HG02970 (cell line): ENCODE measurements at regions not wholly inside any gene's neighbourhood (a gene's known extent, or its start where the extent isn't known, plus 50 kb on each side); places are given as distances from the start of the nearest gene placed in this dataset.

ENCODE experiments used
- ATAC-seq: cut with Tn5 transposase; IDR thresholded peaks from one replicate; pipeline ENCODE4 v1.9.1; 2021; ENCODE audit warnings: mild to moderate bottlenecking, moderate library complexity, moderate number of reproducible peaks; ENCODE audit not compliant: unreplicated experiment, low FRiP score

GRCh38 chr4:31086756-31087330, 366.7 kb downstream of the PCDH7 start:
- ATAC-seq: no peak

DNA sequence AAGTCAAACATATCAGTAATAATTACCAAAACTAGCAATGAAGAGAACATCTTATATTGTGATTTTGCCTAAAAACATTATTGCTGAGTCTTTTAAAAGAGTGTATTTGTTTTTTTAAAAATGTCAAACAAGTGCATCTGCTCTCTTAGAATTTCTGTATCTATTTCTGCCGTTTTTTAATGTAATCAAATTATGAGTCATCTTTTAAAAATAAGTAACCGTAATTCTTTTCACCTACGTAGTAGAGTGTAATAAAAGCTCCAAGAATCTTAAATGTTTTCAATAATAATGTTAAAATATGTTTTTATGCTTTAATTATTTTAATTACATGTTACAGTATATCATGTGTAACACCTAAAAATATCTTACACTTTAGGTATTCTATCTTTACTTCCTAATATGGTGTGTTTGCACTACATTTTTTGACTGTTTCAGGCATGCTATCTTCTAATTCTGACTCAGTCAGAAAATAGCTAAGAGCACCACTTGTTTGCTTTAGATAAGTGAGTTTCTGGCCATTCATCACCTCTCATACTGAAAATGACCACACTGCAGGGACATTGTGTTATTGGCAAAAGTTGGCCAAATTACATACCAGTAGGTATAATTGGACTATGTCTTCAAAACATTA, 368.5 kb downstream of the PCDH7 start:
- no peak for ATAC-seq

DNA sequence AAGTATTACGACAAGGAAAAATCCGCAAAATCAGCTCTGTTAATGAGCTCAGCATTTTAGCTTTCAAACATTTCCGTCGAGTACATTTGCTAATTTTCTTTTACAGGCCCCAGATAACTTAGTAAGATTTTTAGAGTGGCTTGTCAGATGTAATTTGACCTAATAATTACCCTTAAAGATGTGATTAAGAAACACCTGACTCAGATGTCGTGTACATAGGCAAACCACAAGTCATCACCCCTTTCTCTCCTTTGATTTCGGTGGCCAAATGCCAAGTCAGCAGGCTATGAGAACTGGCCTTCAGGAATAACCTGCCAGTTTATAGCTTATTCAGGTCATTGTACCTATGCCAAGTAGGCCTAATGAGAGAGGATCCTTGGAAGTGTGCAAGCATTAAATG, 369.6 kb downstream of the PCDH7 start:
- ATAC-seq: no peak

- no peak for ATAC-seq
Observed at GRCh38 chr4:31094474-31094873, 374.3 kb downstream of the PCDH7 start.

- ATAC-seq: no peak
Observed at GRCh38 chr4:31097999-31098398, 377.8 kb downstream of the PCDH7 start.

DNA sequence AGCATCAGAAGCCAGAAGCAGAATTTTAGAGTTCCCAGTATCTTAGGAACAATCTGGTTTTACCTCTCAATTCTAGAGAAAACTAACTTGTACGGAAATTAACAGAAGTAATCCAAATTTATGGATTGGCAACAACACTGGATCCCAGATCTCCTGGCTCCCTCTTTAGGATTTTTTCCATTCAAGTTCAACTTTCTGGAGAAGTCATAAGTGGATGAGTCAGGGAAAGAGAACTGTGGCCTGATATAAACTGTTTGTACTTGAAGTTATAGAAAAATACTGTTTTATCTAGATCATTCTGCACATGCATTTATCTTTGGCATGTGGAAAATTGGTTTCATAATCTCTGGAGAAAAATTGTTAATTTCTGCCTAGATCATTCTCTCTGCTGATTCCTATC, 380.4 kb downstream of the PCDH7 start:
- ATAC-seq: no peak

- no peak for ATAC-seq
Observed at GRCh38 chr4:31104043-31104442, 383.9 kb downstream of the PCDH7 start.

GRCh38 chr4:31104577-31104976, 384.4 kb downstream of the PCDH7 start:
- ATAC-seq: no peak

- ATAC-seq: no peak
Observed at GRCh38 chr4:31106419-31106818, 386.2 kb downstream of the PCDH7 start.

GRCh38 chr4:31107362-31107761, 387.2 kb downstream of the PCDH7 start:
- no peak for ATAC-seq

GRCh38 chr4:31108762-31109161, 388.6 kb downstream of the PCDH7 start:
- no peak for ATAC-seq

DNA sequence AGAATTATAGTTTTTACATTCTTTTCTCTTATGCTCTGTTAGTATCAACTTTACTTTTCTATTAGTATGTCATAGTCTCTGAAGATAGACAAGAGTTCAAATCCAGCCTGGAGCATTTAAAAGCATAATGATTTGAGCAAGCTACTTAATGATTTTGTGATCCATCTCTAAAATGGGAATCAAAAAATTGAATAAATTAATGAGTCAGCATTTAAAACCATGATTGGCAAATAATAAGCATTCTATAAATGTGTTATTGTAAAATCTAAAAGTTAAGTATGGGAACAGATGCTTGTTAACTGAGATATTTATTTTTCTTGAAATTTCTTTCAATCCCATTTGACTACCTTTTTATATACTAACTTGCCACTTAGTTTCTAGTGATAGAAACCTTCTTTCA, 391.6 kb downstream of the PCDH7 start:
- no peak for ATAC-seq

DNA sequence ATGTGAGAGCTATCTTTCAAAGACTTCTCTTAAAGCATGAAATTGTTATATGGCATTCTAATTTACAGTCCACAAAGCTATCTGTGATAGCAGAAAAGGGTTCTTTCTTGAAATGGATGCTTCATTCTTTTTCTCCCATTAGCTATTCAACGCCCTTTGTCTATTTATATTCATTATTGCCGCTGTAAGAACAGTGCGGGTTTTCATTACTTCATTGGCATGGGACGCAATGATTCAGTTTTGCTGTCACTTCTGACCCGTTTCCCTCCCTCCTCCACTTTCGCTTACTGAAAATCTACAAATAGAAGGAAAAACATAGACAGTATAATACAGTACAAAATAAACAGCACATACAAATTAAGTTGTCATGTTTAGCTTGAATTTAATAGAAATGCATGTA, 394.6 kb downstream of the PCDH7 start:
- no peak for ATAC-seq

GRCh38 chr4:31124008-31124585, 403.9 kb downstream of the PCDH7 start:
- ATAC-seq: no peak

- no peak for ATAC-seq
Observed at GRCh38 chr4:31125061-31125460, 404.9 kb downstream of the PCDH7 start.

GRCh38 chr4:31125496-31125895, 405.3 kb downstream of the PCDH7 start:
- no peak for ATAC-seq

GRCh38 chr4:31126881-31127398, 406.8 kb downstream of the PCDH7 start:
- ATAC-seq: no peak

GRCh38 chr4:31130930-31131329, 410.8 kb downstream of the PCDH7 start:
- no peak for ATAC-seq

- no peak for ATAC-seq
Observed at GRCh38 chr4:31134720-31135119, 414.6 kb downstream of the PCDH7 start.

- ATAC-seq: no peak
Observed at GRCh38 chr4:31139767-31140166, 419.6 kb downstream of the PCDH7 start.

- ATAC-seq: no peak
Observed at GRCh38 chr4:31141095-31141831, 421.1 kb downstream of the PCDH7 start.

DNA sequence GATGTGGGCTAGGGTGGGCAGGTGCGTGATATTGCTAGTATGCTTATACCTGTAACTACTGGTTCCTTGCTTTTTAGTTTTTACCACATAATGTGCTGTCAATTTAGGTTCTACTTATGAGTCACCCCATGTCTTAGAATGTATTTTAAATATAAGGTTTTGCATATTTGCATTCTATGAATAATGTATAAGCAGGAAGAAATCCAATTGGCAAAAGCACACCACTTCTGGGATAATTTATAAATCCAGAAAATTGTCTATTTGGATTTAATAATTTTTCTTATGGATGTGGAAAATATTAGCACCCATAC, 421.6 kb downstream of the PCDH7 start:
- no peak for ATAC-seq
